Pancreas (tissue), 10 donors: ENCODE measurements at regions not wholly inside any gene's neighbourhood (a gene's known extent, or its start where the extent isn't known, plus 50 kb on each side); places are given as distances from the start of the nearest gene placed in this dataset.

ENCODE experiments used
- ATAC-seq, 4 donors: fragments of 200-7000 bp; cut with Tn5 transposase; one replicate each; pipeline versions ENCODE4 v1.8.0 to v1.9.1; 2020; ENCODE audit warnings: mild to moderate bottlenecking in 4 of 4, moderate library complexity in 4 of 4
- DNase-seq, 6 donors: peaks; one replicate each; pipeline ENCODE4 v3.0.0-alpha.2; 2020
- FAIRE-seq: peaks from 2 replicates; lab custom pipeline; 2012; peaks lifted over from hg19 to GRCh38; lab: Jason Lieb, UNC
- H3K27ac ChIP-seq, 4 donors: fragments of 200-600 bp; sonication (generic); 1 replicate in 3 of 4; 2 replicates in 1 of 4; pipeline versions ENCODE4 v1.5.0 to v1.8.0; 2020
- H3K27me3 ChIP-seq, 4 donors: fragments of 200-600 bp; one replicate each; pipeline ENCODE4 v1.8.0; 2021
- H3K36me3 ChIP-seq, 3 donors: fragments of 200-600 bp; sonication (generic) in 1 of 3; one replicate each; pipeline versions ENCODE4 v1.5.0 to v1.8.0; 2020 to 2021
- H3K4me1 ChIP-seq, 3 donors: fragments of 200-600 bp; one replicate each; pipeline ENCODE4 v1.8.0; 2021
- H3K4me3 ChIP-seq, 4 donors: fragments of 200-600 bp; sonication (generic) in 2 of 4; one replicate each; pipeline versions ENCODE4 v1.5.0 to v1.8.0; 2020 to 2021
- H3K9me3 ChIP-seq, 4 donors: fragments of 200-600 bp; one replicate each; pipeline ENCODE4 v1.8.0; 2021
- CTCF ChIP-seq, 4 donors: fragments of 200-600 bp; sonication (generic) in 3 of 4; IDR thresholded peaks; one replicate each; pipeline versions ENCODE4 v1.5.0 to v1.8.0; 2021; ENCODE audit warnings: antibody characterized with exemption in 4 of 4
- WGBS, 2 donors: extraction: QIAGEN DNeasy Blood & Tissue Kit; methylation state at CpG; one replicate each; pipeline ENCODE4 v1.1.7; 2013; 5-methylcytosine and 5-hydroxymethylcytosine counted together
- intact Hi-C, 3 donors: fragments of 100-400 bp; cut with DNase I; formaldehyde crosslinking; loops; one replicate each; pipeline versions ENCODE4 v1.11.1 to v1.14.2; 2022
- donor health status: healthy with polysubstance abuse.
- donor health status: DM: no; HTN: no; CAD: no; lungs with moderate emphysema.
- donor health status: DM: no; HTN: no; CAD: no.
- donor health status: control.
- donor health status: control.
- donor health status: Bipolar disorder and iron deficiency.
- donor health status: DM: yes; HTN: yes; CAD: no.
- donor health status: DM: no; HTN: no; CAD: no.
- donor health status: DM: no; HTN: no; CAD: no.
- donor health status: DM: yes; HTN: yes; CAD: no.

DNA sequence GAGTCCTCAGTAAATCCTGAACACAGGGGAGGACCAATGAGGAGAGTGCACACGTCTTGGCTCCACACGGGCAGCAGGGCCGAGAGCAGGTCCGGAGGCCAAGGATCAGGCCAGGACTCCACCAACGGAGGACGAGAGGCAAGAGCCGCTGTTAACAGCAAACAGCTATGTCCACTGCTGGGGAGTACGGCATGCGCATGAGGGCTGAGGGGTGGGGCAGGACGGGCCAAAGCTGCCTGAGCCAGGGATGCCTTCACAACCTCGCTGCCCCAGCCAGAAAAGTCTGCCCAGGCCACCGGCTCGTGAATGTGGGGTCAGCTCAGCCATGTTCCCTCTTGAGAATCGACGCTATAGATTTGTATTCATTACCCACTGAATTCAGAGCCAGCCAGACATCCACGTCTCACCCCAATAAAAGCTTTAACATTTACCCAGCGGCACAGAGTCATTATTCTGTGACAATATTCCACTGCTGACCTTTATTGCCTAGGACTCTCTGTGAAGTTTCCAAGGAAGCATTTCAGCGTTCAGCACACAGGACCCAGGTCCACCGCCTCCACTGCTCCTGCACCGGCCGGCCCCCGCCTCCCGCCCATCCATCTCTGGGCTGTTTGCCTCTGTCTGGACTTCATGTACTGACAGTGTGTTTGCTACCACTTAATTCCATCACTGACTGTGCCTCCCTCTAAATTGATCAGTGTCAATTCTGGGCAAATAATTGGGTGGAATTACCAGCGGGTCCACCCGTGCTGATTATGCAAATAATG, 384.9 kb downstream of the SHANK2 start:
- Histone ChIP-seq H3K27ac (no peak overlapping the region), H3K27me3 (no peaks in the 10 kb centered on the region), H3K4me1 (no peaks in the 10 kb centered on the region), H3K36me3 (no peaks in the 10 kb centered on the region), H3K4me3 (no peak overlapping the region), H3K9me3 (no peaks in the 10 kb centered on the region)
- ATAC-seq, result no peak
- TF ChIP-seq CTCF (IDR thresholded peaks at IDR 0.05), result no peak
- intact Hi-C loops, result no loop called here
- no peak for FAIRE-seq
- DNase-seq, result peak in 1 of 6 donors; percentile 26
- WGBS, 2 donors, result 91% methylated on average over 25 of the region's 25 CpGs

DNA sequence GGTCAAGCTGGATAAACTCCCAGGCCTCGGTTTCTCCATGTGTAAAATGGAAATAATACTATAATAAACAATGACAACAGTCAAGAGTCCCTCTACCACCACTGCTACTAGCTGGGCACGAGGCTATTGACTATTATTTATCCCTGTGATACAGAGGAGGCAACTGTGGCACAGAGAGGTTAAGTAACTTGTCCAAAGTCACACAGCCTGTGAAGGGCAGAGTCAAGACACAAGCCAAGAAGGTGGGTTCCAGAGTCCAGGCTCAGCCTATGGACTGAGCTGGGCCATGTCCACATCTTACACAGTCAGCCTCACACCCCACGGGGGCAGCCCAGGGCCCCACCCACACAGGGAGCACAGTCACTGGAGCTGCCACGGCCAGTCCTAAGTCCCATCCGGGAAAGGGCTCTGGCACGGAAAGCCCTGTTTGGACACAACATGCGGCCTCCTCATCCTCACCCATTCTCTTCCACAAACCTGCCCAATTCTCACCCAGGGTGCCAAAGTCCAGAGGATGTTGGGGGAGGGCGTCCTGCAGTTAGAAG, 384.0 kb downstream of the SHANK2 start:
- TF ChIP-seq CTCF (IDR thresholded peaks at IDR 0.05), result no peak
- Histone ChIP-seq H3K4me3 (no peak overlapping the region), H3K36me3 (no peaks in the 10 kb centered on the region), H3K27me3 (no peaks in the 10 kb centered on the region), H3K4me1 (no peaks in the 10 kb centered on the region), H3K9me3 (no peaks in the 10 kb centered on the region), H3K27ac (no peak overlapping the region)
- ATAC-seq (no peak), DNase-seq (peak in 1 of 6 donors; percentile 33), FAIRE-seq (no peak)
- WGBS, 2 donors, result 92 to 94% methylated on average over 8 of the region's 8 CpGs
- intact Hi-C loops, result no loop called here

- DNase-seq (no peak), FAIRE-seq (no peak), ATAC-seq (no peak)
- Histone ChIP-seq H3K27ac (no peak overlapping the region), H3K36me3 (no peaks in the 10 kb centered on the region), H3K4me3 (no peak overlapping the region), H3K27me3 (no peaks in the 10 kb centered on the region), H3K9me3 (no peaks in the 10 kb centered on the region), H3K4me1 (no peaks in the 10 kb centered on the region)
- TF ChIP-seq CTCF (IDR thresholded peaks at IDR 0.05), result no peak
- 92 to 94% methylated on average over 10 of the region's 10 CpGs for WGBS, 2 donors
- intact Hi-C loops, result no loop called here
Observed at GRCh38 chr11:70869054-70869453, 383.3 kb downstream of the SHANK2 start.

DNA sequence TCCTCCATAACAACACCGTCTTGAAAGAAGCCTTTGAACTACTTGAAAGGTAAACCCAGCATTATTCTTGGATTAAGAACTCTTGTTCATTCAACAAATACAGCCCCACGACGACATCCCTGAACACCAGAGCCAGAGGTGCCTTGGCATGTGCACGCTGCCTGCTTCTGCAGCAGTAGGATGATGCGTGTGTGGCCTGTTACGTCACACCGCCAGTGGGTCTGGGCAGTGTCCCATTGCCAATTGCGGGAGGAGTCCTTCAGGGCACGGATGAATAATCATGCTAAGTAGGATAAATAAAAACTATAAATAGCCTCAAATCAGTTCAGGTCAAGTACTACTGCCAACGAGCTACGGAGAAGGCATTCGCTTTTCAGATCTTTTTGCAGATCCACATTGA, 380.5 kb downstream of the SHANK2 start:
- WGBS, 2 donors, result 79 to 81% methylated on average over 12 of the region's 12 CpGs
- no peak overlapping the region for H3K4me3 ChIP-seq
- FAIRE-seq (no peak), DNase-seq (no peak), ATAC-seq (no peak)
- no peaks in the 10 kb centered on the region for H3K4me1 ChIP-seq
- no peaks in the 10 kb centered on the region for H3K27me3 ChIP-seq
- no peak overlapping the region for H3K27ac ChIP-seq
- no peaks in the 10 kb centered on the region for H3K36me3 ChIP-seq
- TF ChIP-seq CTCF (IDR thresholded peaks at IDR 0.05), result no peak
- intact Hi-C loops, result no loop called here
- H3K9me3 ChIP-seq, result no peaks in the 10 kb centered on the region

GRCh38 chr11:70872299-70872698, 380.1 kb downstream of the SHANK2 start:
- Histone ChIP-seq H3K36me3 (no peaks in the 10 kb centered on the region), H3K4me1 (no peaks in the 10 kb centered on the region), H3K9me3 (no peaks in the 10 kb centered on the region), H3K27ac (no peak overlapping the region), H3K4me3 (no peak overlapping the region), H3K27me3 (no peaks in the 10 kb centered on the region)
- peak in 1 of 6 donors; percentile 15 for DNase-seq
- intact Hi-C loops, result no loop called here
- no peak for ATAC-seq
- TF ChIP-seq CTCF (IDR thresholded peaks at IDR 0.05), result no peak
- FAIRE-seq, result no peak
- 88 to 92% methylated on average over 11 of the region's 11 CpGs for WGBS, 2 donors
